Anterior cingulate cortex (tissue), 58 donors: ENCODE measurements at regions not wholly inside any gene's neighbourhood (a gene's known extent, or its start where the extent isn't known, plus 50 kb on each side); places are given as distances from the start of the nearest gene placed in this dataset.
"Not testable (repeated sequence)": the region's sequence is repeated elsewhere in the genome, so short reads cannot be mapped to it uniquely, and the experiment has no call there.

ENCODE experiments used
- DNase-seq, 58 donors: peaks; one replicate each; lab custom pipeline; 2025; lab: John Stamatoyannopoulos, UW

DNA sequence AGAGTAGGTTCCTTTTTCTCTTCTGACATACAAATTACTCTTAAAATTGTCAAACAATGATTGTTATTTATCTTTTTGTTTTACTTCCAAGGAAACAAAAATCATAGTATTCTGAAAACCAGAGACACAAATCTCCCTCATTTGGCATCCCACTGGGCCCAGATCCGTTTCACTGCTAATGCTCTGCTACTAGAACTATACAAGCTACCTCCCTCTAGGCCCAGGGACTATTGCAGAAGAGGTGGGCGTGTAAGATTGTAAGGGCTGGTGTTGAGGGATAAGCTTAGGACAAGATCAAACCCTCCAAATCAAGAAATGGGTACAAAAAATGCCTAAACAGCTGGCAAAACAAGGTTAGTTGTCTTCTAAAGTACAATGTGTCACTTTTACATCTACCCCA, 928.9 kb upstream of the CDH10 start:
- DNase-seq, result no peak

DNA sequence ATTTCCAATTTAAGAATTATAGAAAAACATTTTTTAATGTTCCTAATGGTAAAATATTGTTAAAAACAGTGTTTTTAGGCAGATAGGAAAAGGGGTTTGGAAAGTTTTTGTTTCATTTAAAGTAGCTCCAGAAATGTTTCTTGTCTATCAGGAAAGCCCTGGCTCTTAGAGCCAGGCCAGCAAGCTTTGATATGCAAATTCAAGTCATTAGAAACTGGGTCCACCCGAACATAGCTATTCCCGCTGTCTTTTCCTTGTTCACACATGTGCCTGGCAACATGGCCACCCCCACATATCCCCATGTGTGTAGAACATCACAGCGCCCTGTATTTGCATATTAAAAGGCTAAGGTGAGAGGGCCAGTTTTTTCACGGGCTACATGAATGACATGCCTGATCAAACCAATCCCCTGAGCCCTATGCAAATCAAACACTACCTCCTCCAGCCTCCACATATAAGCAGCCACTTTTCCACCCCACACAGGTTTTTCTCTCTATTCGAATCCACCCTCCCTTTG, 925.3 kb upstream of the CDH10 start:
- no peak for DNase-seq

DNA sequence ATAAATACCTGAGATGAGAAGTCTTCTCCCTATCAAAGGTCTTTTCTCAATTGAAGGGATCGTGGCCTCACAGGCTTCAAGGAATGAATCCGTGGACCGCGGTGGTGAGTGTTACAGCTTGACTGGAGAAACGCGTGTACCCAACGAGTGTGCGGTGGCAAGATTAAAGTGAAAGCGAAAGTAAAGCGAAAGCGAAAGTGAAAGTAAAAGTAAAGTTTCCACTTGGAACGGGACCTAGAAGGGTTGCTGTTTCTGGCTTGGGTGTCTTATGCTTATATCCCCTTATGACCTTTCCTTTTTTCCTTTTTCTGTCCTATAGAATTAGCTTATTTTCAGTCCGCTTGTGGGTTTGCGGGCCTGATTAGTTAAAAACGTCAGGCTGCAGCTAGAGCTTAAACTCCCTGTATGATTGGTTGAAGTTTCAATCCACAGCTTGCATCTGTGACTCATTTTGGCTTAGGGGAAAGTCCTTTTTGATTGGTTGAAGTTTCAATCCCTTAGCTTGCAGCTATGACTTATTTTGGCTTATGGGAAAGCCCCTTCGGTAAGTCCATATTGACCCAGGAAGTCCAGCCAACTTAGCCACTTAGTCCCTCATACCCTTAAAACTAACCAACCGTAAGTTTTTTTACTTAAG, 924.3 kb upstream of the CDH10 start:
- DNase-seq, result no peak

DNA sequence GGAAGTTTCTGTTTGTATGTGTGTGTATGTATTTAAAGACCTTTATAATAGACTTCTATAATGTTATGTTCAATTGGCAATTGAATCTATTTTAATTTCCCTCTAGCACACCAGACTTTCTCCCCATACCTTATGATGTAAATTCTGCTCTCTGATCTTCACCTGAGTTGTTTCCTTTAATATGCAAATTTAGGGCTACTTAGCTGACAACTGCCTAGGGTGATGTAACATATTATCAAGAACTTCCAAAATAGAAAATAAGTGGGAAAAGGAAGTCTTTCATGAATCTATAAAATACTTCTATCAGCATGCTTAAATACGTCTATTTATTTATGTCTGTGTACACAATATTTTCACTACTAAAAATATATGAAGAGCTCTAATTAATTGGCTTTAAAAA, 923.5 kb upstream of the CDH10 start:
- DNase-seq, result no peak

DNA sequence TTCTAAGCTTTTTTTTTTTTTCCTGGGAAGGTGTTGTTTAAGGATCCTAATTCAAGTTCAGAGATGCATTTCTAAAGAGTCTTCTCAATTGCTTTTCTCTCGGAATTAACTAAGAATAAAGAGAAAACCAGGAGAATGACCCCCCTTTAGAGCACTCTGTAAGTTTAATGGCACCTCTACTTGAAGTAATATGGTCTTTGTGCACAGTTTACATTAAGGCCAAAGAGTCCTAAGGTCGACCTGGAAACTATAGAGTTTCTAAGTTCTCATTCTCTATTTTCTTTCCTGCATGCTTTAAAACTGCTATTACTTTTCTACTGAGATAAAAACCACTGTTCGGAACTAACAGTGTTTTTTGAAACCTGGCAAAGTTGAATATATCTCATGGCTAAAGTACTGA, 923.1 kb upstream of the CDH10 start:
- no peak for DNase-seq

DNA sequence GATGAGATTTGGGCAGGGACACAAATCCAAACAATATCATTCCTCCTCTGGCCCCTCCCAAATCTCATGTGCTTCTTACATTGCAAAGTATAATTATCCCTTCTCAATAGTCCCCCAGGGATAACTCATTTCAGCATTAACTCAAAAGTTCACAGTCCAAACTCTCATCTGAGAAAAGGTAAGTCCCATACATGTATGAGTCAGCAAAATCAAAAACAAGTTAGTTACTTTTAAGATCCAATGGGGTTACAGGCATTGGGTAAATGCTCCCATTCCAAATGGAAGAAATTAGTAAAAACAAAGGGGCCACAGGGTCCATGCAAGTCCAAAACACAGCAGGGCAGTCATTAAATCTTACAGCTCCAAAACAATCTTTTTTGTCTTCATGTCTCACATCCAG, 917.9 kb upstream of the CDH10 start:
- DNase-seq, result no peak

DNA sequence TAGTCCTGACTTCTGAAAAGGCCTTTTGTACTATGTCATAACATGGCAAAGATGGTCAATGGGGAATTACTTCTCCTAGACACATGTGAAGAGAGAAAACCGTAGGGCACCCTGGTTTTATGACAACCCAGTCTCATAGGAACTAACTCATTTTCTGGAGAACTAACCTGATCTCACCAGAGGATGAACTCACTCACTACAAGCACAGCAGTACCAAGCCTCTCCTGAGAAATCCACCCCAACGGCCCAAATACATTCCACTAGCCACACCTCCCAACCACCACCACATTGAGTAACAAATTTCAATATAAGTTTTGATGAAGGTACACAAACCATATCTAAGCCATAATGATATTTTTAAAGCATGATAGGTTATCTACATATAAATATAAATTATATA, 909.3 kb upstream of the CDH10 start:
- no peak for DNase-seq

DNA sequence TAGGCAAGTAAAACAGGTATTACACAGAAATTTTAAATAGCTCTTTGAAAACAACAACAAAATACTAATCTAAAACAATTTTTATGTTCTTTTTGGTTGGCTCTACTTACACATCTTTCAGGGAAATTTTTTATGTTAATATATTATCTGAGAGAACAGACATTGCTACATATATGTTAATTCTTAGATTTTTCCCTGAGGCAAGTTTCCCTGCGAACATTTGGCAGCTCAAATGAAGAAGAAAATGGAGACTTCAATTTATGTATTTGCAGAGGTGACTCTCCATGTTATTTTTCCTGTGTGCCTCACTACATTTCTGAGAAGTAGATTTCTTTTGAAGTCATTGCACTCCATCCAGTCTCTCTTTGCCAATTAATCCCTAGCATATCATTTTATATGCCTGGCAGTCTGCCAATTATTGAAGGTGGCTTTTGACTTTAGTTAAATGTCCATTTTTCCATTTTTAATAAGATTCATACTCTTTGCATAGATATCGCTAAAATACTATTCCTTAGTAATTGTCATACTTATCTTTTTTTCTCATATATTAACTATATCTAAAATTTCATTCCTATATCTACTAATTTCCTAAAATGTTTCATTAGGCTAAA, 908.2 kb upstream of the CDH10 start:
- no peak for DNase-seq

DNA sequence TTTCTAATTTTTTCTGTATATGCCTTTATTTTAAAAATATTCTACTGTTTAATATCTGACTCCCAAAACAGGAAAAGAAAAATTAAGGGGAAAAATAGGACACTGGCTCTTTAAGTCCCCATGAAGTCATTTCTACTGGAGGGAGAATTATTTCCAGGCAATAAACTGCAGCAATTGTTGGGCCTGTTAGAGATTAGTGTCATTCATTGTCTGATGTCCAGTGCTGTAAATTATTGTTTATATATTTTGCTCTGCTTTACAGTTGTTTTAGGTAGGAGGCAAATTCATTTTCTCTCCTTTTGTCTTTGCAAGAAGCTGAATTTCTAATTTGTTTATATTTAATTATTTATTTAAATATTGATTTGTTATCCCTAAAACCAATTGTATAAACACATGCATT, 906.0 kb upstream of the CDH10 start:
- DNase-seq, result no peak

DNA sequence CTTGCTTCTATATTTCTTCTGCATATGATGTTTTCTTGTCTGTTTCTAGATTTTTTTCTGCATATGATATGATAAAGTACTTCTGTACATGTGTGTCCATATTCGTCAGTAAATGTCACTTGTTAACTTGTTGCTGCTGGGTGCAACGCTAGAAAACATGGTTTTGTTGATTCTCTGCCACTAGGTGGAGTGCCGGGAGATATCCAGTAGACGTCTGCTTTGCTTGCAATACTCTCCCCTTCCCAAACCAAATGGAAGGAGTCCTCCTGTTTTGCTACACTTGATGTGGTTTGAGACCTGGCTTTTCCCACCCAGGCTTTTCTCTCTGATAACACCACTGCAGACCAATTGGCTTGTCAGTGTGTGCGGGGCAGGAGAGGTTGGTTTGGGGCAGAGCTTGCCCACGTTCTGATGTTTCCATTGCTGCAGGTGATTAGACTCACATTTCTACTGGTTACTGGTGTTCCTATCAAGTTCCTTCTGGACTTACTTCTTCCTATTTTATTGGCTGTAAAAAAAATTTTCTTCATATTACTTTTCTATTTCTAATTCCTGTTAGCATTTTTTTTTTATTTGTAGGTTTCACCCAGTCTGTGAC, 900.0 kb upstream of the CDH10 start:
- DNase-seq, result peak in 6 of 58 donors; percentile 1 to 29 (median 2)

DNA sequence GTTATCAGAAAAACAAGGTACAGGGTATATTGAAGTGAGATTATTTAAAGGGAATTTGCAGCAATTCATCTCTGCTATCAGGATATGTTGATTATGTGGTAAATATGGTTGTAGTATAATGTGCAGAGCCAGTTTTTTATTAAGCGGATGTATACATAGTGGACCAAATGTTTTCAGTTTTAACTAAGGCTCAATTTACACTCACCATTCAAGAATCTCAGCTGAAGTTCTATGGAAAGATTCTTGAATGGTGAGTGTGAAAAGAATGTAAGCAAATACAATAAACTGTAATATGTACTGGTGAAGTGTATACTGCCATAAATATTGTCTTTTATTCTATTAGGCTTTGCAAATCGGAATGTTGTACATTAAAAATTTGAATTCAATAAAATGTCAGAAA, 895.9 kb upstream of the CDH10 start:
- no peak for DNase-seq

DNA sequence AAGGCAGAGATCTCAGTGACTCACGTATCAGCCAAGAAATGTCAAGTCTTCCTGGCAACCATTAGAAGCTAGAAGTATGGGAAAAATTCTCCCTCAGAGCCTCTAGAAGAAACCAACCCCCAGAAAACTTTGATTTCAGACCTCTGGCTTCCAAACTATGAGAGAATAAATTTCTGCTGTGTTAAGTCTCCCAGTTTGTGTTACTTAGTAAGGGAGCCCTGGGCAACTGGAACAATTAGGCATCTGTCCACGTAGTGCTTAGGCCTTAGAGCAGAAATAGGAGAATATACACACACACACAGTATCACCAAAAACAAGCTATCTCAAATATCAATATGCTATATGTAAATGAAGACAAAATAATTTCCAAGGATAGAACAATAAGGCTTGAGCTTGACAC, 894.8 kb upstream of the CDH10 start:
- no peak for DNase-seq

DNA sequence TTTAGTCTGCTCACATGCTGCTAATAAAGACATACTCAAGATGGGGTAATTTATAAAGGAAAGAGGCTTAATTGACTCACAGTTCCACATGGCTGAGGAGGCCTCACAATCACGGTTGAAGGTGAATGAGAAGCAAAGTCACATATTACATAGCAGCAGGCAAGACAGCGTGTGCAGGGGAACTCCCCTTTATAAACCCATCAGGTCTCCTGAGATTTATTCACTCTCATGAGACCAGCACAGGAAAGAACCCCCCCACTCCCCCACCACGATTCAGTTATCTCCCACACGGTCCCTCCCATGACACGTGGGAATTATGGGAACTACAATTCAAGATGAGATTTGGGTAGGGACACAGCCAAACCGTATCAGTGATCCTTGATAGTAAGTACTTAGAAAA, 891.7 kb upstream of the CDH10 start:
- DNase-seq, result not testable (repeated sequence)

DNA sequence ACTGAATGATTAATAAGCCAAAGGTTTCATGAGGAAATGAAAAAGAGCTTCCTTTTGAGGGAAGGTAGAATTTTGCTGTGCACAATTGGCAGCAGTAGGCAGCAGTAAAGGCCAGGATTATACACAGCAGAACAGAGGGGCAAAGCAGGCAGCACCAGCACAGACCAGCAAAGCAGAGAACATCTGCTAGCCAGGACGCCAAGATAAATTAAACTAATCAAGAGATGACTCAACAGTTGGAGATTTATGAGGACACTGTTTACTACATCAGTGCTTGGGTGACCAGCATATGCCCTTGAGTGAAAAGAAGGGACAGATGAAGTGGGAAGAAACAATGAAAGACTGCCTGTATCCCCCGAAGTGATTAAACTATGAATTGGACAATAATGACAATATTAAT, 871.4 kb upstream of the CDH10 start:
- DNase-seq, result no peak

DNA sequence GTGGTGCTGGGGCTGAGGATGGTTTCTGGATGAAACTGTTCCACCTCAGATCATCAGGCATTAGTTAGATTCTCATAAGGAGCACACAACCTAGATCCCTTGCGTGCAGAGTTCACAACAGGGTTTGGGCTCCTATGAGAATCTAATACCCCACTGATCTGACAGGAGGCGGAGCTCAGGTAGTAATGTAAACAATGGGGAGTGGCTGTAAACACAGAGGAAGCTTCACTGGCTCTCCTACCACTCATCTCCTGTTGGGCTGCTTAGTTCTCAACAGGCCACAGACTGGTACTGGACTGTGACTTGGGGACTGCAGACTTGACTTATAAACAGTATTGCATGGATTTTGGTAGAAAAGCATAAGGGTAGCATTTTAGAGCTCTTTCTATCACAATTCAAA, 870.7 kb upstream of the CDH10 start:
- no peak for DNase-seq

DNA sequence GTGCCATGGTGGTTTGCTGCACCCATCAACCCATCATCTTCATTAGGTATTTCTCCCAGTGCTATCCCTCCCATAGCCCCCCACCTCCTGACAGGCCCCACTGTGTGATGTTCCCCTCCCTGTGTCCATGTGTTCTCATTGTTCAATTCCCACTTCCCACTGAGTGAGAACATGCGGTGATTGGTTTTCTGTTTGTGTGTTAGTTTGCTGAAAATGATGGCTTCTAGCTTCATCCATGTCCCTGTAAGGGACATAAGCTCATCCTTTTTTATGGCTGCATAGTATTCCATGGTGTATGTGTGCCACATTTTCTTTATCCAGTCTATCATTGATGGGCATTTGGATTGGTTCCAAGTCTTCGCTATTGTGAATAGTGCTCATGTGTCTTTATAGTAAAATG, 865.9 kb upstream of the CDH10 start:
- DNase-seq, result not testable (repeated sequence)

DNA sequence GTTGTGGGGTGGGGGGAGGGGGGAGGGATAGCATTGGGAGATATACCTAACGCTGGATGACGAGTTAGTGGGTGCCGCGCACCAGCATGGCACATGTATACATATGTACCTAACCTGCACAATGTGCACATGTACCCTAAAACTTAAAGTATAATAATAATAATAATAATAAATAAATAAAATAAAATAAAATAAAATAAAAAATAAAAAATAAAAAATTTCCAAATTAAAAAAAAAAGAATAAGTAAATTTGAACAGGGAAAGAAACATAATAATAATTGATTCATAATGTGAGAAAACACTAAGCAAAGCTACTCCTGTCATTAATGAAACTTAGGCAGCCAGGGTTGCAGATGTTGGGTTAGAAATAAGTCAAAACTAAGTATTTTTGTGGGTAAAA, 863.2 kb upstream of the CDH10 start:
- not testable (repeated sequence) for DNase-seq

DNA sequence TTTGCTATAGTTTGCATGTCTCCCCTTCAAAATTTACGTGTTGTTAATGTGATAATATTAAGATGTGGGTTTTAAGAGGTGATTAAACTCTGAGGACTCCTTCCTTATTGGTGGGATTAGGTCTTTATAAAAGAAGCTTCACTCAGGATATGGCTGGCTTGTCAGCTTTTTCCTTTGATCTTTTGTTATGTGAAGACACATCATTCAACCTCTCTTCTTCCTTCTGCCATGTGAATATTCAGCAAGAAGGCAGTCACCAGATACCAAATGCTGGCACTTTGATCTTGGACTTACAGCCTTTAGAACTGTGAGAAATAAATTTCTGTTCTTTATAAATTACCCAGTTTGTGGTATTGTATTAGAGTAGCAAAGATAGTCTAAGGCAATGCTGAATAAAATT, 855.9 kb upstream of the CDH10 start:
- DNase-seq, result no peak

DNA sequence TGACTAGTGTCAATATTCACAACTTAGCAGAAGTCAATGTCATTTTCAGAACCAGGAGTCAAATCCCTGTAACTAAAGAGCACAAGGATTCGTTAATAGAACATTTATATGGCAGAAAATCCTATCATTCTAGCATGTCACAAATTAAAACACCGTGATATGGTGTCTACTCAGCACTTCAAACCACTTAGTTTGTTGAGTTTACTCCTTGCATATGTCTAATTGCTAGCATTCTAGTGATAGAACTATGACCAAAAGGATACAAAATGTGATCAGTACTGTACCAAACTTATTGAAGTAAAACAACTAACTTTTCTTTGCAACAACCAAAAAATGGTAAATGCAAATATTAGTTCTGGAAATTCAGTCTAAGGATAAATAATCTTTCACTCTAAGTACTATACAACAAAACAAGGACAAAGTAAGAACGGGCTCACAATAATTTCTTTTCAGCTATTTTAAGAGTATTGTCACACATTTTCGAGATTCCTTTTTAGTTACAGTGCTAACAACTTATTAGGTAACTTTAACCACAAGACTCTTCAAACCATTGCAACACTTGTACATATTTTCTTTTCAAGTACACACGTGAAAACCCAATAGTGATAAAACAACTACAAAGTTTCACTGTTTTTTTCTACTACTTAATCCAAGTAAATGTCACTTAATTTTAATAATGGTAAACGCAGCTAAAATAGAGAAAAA, 845.2 kb upstream of the CDH10 start:
- no peak for DNase-seq

DNA sequence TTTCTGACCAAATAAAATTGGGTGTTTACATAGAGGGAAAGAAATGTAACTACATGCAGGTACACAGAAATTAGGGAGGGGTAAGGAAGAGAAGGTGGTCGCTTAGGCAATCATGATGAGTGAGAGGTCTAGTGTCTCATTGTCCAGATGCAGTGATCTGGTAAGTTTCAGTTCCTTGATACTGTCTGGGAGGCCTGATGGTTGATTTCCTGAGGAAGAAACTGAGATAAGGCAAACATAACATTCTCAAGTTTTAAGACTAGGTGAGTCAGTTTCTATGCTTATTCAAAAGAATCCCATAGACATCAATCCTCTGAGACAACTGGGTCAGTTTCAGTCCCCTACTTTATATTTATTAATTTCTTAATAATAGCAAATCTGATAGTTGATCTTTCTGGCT, 843.3 kb upstream of the CDH10 start:
- no peak for DNase-seq

DNA sequence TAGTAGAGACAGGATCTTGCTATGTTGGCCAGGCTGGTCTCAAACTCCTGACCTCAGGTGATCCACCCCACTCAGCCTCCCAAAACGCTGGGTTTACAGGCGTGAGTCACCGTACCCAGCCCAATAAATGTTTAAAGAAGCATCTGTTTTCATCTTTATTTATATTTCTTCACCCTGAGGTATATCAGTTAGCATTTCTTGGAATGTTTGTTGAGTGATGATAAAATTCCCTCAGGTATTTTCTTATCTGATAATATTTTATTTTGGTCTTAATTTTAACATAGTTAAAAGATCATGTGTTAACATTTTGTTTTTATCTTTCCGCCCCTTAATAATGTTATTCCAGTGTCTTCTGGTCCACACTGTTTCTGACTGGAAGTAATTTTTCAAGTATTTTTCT, 839.6 kb upstream of the CDH10 start:
- DNase-seq, result no peak

DNA sequence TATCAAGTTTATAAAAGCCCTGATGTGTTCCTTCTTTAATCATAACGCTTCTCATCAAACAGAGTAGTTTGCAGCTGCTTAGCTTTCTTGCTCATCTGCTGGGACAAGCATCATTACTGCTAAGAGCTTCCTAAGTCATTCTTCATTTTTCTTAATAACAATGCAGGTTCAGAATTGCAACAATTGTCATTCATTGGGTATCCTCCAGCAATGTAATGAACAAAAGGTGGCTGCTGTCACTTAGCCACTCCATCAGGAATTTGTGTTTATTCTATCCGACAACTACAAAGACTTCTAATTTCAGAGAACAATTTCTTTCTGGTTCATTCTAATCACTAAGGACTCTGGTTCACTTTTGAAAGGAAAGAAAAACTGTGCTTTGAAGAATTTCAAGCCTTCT, 836.7 kb upstream of the CDH10 start:
- DNase-seq, result no peak
